ENCODE measurements at regions not wholly inside any gene's neighbourhood (a gene's known extent, or its start where the extent isn't known, plus 50 kb on each side); places are given as distances from the start of the nearest gene placed in this dataset.

- no peaks in the 10 kb centered on the region for H4K20me1 ChIP-seq (replicated peaks in 1 of 2; ENCODE audit: control insufficient read depth in 1 of 2, insufficient read depth in 2 of 2, low read length in 2 of 2)
- H2BK12ac ChIP-seq (ENCODE audit: low read depth, low read length), result no peak overlapping the region
- no peak overlapping the region for H2BK5ac ChIP-seq (ENCODE audit: low read depth, low read length)
- H3K79me1 ChIP-seq (ENCODE audit: low read depth, low read length), result no peaks in the 10 kb centered on the region; the same call in 1 of the 2 replicates
- no peak overlapping the region for H3K23ac ChIP-seq (ENCODE audit: insufficient read length)
- no peak overlapping the region for H2AK5ac ChIP-seq (ENCODE audit: low read depth, low read length)
- FAIRE-seq, result no peak
- no peak overlapping the region for H2BK20ac ChIP-seq (ENCODE audit: low read length)
- H3K27me3 ChIP-seq (replicated peaks in 1 of 4; ENCODE audit: control insufficient read depth in 3 of 4, extremely low read depth in 1 of 4, insufficient read depth in 3 of 4, low read length in 3 of 4), result no peaks in the 10 kb centered on the region
- no peaks in the 10 kb centered on the region; the same call in 1 of the 2 replicates for H3K23me2 ChIP-seq (ENCODE audit: low read depth, low read length)
- H3K4ac ChIP-seq (replicated peaks; ENCODE audit: insufficient read length, low read depth, low read length), result no peak overlapping the region
- no peak overlapping the region for H3K18ac ChIP-seq (ENCODE audit: extremely low read depth, low read length)
- no peak overlapping the region for H3K4me3 ChIP-seq (ENCODE audit: extremely low read depth in 1 of 4, insufficient read depth in 2 of 4, low read depth in 3 of 4, low read length in 4 of 4)
- H3K36me3 ChIP-seq (ENCODE audit: control insufficient read depth in 2 of 4, insufficient read depth in 4 of 4, low read length in 3 of 4), result no peaks in the 10 kb centered on the region
- H3K79me2 ChIP-seq (ENCODE audit: control insufficient read depth in 1 of 2, insufficient read depth in 2 of 2, low read length in 2 of 2), result no peaks in the 10 kb centered on the region
- CTCF ChIA-PET (ENCODE audit: partially characterized antibody), result interaction anchor here (0.6 to 1.8 kb wide), 8 partner anchors 12 to 204 kb away, joined by 3 to 7 read pairs (median 4); no protein-coding TSS in a partner anchor
- no peaks in the 10 kb centered on the region for H3K9me3 ChIP-seq (ENCODE audit: insufficient read depth in 2 of 2, low read depth in 1 of 2, low read length in 1 of 2)
- H2BK15ac ChIP-seq (ENCODE audit: low read length), result no peak overlapping the region
- H2BK120ac ChIP-seq (replicated peaks; ENCODE audit: low read depth, low read length), result no peak overlapping the region
- H3K27ac ChIP-seq (ENCODE audit: low read depth, low read length), result no peak overlapping the region
- no peak overlapping the region for H2AFZ ChIP-seq (ENCODE audit: low read length)
- no peak overlapping the region for H4K8ac ChIP-seq (ENCODE audit: extremely low read depth, insufficient read depth, low read length)
- peaks cover 0 to 9% (median 2%) of the 10 kb centered on the region in 4 experiments; a peak in 4 of 7 replicates for H3K4me1 ChIP-seq (replicated peaks in 1 of 4; ENCODE audit: control insufficient read depth in 3 of 4, insufficient read depth in 4 of 4, low read length in 3 of 4)
- no peak overlapping the region for H3K14ac ChIP-seq (ENCODE audit: insufficient read length)
- H4K5ac ChIP-seq (ENCODE audit: insufficient read length, low read depth, low read length), result no peak overlapping the region
- H4K91ac ChIP-seq (replicated peaks; ENCODE audit: insufficient read length, low read length), result no peak overlapping the region
- H3K56ac ChIP-seq (replicated peaks; ENCODE audit: insufficient read length, low read depth, low read length), result no peak overlapping the region
- no peak for DNase-seq (ENCODE audit: low read depth in 1 of 2, low spot score in 2 of 2)
- POLR2A ChIA-PET (ENCODE audit: partially characterized antibody), result no interaction called here
- no peak overlapping the region for H3K4me2 ChIP-seq (ENCODE audit: insufficient read depth in 1 of 2, low read depth in 2 of 2, low read length in 2 of 2)
- WGBS, 2 experiments (ENCODE audit: extremely low coverage in 1 of 2, insufficient coverage in 1 of 2, insufficient read length in 1 of 2, insufficient replicate concordance in 2 of 2, low coverage in 1 of 2, low lambda C conversion rate in 2 of 2, missing lambda C conversion rate in 1 of 2), result 73% methylated on average over 5 of the region's 5 CpGs; no CpG with 5 or more reads in 1 of the 2 experiments
- no peak overlapping the region for H3K9ac ChIP-seq (replicated peaks in 1 of 4; ENCODE audit: extremely low read depth in 1 of 4, low read depth in 3 of 4, low read length in 3 of 4)
- TF ChIP-seq SP4 (IDR thresholded peaks at IDR 0.05; ENCODE audit: low read length) (no peak), GTF2F1 (IDR thresholded peaks at IDR 0.05; ENCODE audit: borderline replicate concordance, low read depth, low read length) (no peak), JUND (IDR thresholded peaks at IDR 0.05; ENCODE audit: low read length) (no peak), EP300 (IDR thresholded peaks at IDR 0.05; ENCODE audit: borderline replicate concordance in 1 of 2, low read depth in 2 of 2, low read length in 2 of 2) (no peak), KDM1A (IDR thresholded peaks at IDR 0.05; ENCODE audit: borderline replicate concordance, low read length) (no peak), RFX5 (IDR thresholded peaks at IDR 0.05; ENCODE audit: borderline replicate concordance, low read depth, low read length) (no peak), ATF2 (IDR thresholded peaks at IDR 0.05; ENCODE audit: low read length) (no peak), RAD21 (IDR thresholded peaks at IDR 0.05 in 1 of 2, conservative IDR thresholded peaks at IDR 0.05 in 1 of 2; ENCODE audit: low read depth in 2 of 2, low read length in 2 of 2) (no peak), ASH2L (IDR thresholded peaks at IDR 0.05; ENCODE audit: low read length) (no peak)
These were observed 278.9 kb upstream of the CRY1 start for GRCh38 chr12:107372229-107372658.

All from H1 (cell line).